ENCODE measurements at regions not wholly inside any gene's neighbourhood (a gene's known extent, or its start where the extent isn't known, plus 50 kb on each side); places are given as distances from the start of the nearest gene placed in this dataset.

DNA sequence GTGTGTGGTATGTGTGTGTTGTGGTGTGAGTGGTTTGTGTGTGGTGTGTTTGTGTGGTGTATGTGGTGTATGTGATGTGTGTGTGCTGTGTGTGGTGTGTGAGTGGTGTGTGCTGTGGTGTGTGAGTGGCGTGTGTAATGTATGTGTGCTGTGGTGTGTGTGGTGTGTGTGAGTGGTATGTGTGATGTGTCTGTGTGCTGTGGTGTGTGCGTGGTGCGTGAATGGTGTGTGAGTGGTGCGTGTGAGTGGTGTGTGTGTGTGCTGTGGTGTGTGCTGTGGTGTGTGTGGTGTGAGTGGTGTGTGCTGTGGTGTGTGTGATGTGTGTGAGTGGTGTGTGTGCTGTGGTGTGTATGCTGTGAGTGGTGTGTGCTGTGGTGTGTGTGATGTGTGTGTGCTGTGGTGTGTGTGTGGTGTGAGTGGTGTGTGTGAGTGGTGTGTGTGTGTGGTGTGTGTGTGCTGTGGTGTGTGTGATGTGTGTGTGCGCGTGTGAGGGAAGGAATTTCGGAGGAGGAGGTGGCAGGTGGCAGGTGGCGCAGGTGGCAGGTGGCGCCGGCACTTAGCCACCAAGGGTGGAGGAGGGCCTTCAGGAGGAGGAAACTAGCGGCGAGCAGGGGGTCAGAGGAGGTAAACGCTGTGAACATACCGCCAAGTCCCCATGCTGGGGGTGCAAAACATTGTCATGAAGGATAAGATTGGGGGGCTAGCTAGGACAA lies 191.8 kb downstream of the MELK start:
- Histone ChIP-seq H3K9me3 (ENCODE audit: control insufficient read depth, insufficient read depth, low read length) (no peaks in the 10 kb centered on the region), H3K4me1 (ENCODE audit: control insufficient read depth, low read length) (peaks cover 20% of the 10 kb centered on the region), H4K20me1 (ENCODE audit: control insufficient read depth, insufficient read depth, low read depth, low read length) (no peaks in the 10 kb centered on the region), H3K27ac (ENCODE audit: low read depth, low read length) (peak overlapping the region; percentile 88), H3K79me2 (ENCODE audit: control insufficient read depth, low read length) (no peaks in the 10 kb centered on the region), H3F3A (ENCODE audit: control insufficient read depth, insufficient read depth) (peaks cover 10% of the 10 kb centered on the region), H3K36me3 (ENCODE audit: control insufficient read depth, low read length) (no peaks in the 10 kb centered on the region), H3K4me3 (ENCODE audit: low read length) (peak overlapping the region; percentile 71), H3K9me2 (replicated peaks; ENCODE audit: control insufficient read depth, low read length) (no peaks in the 10 kb centered on the region), H3K27me3 (ENCODE audit: control insufficient read depth, low read length) (peaks cover 25% of the 10 kb centered on the region), H3K4me2 (ENCODE audit: low read length) (peak overlapping the region; percentile 74)
- no peak for TF ChIP-seq EZH2phosphoT487 (IDR thresholded peaks at IDR 0.05; ENCODE audit: borderline replicate concordance, low read length)
- TF ChIP-seq, protein P1, sequence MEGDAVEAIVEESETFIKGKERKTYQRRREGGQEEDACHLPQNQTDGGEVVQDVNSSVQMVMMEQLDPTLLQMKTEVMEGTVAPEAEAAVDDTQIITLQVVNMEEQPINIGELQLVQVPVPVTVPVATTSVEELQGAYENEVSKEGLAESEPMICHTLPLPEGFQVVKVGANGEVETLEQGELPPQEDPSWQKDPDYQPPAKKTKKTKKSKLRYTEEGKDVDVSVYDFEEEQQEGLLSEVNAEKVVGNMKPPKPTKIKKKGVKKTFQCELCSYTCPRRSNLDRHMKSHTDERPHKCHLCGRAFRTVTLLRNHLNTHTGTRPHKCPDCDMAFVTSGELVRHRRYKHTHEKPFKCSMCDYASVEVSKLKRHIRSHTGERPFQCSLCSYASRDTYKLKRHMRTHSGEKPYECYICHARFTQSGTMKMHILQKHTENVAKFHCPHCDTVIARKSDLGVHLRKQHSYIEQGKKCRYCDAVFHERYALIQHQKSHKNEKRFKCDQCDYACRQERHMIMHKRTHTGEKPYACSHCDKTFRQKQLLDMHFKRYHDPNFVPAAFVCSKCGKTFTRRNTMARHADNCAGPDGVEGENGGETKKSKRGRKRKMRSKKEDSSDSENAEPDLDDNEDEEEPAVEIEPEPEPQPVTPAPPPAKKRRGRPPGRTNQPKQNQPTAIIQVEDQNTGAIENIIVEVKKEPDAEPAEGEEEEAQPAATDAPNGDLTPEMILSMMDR (IDR thresholded peaks at IDR 0.05; ENCODE audit: low read depth, low read length, poor library complexity, severe bottlenecking), result no peak

DNA sequence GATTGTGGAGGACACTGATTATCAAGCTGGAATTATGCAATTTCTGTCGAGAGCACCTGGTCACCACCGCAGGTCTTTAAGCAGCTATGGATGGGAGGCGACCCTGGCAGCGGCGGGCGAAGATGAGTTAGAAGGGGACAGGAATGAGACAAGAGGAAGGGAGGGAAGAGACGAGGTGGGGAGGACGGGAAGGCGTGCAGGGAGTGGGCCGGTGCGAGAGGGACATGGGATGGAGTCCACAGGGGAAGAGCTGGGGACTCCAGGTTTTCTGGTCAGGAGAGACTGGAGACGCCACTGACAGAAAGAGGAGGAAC lies 192.3 kb downstream of the MELK start:
- Histone ChIP-seq H3K27me3 (ENCODE audit: control insufficient read depth, low read length) (peaks cover 23% of the 10 kb centered on the region), H3K79me2 (ENCODE audit: control insufficient read depth, low read length) (no peaks in the 10 kb centered on the region), H3F3A (ENCODE audit: control insufficient read depth, insufficient read depth) (peaks cover 10% of the 10 kb centered on the region), H3K4me3 (ENCODE audit: low read length) (peak overlapping the region; percentile 71), H4K20me1 (ENCODE audit: control insufficient read depth, insufficient read depth, low read depth, low read length) (no peaks in the 10 kb centered on the region), H3K36me3 (ENCODE audit: control insufficient read depth, low read length) (no peaks in the 10 kb centered on the region), H3K9me2 (replicated peaks; ENCODE audit: control insufficient read depth, low read length) (no peaks in the 10 kb centered on the region), H3K4me1 (ENCODE audit: control insufficient read depth, low read length) (peaks cover 20% of the 10 kb centered on the region), H3K27ac (ENCODE audit: low read depth, low read length) (peak overlapping the region; percentile 88), H3K4me2 (ENCODE audit: low read length) (peak overlapping the region; percentile 74), H3K9me3 (ENCODE audit: control insufficient read depth, insufficient read depth, low read length) (no peaks in the 10 kb centered on the region)
- no peak for TF ChIP-seq EZH2phosphoT487 (IDR thresholded peaks at IDR 0.05; ENCODE audit: borderline replicate concordance, low read length)
- TF ChIP-seq, protein P1 (IDR thresholded peaks at IDR 0.05; ENCODE audit: low read depth, low read length, poor library complexity, severe bottlenecking), result no peak

DNA sequence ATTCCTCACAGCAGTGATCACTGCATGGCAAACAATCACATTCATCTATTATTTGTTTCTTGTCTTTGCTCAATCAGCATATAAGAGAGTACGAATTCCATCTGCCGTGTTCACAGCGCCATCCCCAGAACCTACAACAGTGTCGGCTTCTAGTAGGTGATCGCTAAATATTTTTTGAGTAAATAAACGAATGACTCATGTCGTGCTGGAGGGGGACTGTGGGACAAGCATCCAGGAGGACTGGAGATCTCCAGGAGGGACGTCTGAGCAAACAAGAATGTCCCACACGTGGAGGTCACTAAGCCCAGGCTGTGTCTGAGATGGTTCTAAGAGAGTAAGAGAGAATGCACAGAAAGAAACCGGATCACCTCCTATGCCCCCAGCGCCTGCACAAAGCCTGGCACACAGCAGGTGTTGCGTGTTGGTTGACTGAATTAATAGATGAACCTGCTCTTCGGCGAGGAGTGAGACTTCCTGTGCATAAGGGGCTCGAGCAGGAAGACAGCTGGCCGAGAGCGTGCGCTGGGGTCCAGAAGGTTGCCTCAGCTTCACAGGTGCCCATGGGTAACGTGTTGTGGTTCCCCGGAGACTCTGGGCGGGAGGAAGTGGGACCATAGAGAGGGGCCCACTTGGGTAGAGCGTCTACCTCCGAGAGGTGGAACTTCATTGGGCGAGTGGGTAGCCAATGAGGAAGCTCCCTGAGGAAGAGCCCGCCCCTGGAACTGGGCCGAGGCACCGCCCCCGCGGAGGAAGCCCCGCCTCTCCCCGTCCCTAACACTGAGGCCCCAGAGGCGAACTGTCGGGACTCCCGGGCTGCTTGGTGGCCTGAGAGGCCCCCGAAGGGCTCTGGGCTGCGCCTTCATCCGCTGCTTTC lies 193.0 kb downstream of the MELK start:
- Histone ChIP-seq H3K4me2 (ENCODE audit: low read length) (peak overlapping the region; percentile 74), H3K79me2 (ENCODE audit: control insufficient read depth, low read length) (no peaks in the 10 kb centered on the region), H4K20me1 (ENCODE audit: control insufficient read depth, insufficient read depth, low read depth, low read length) (no peaks in the 10 kb centered on the region), H3K27ac (ENCODE audit: low read depth, low read length) (peak overlapping the region; percentile 88), H3F3A (ENCODE audit: control insufficient read depth, insufficient read depth) (peaks cover 10% of the 10 kb centered on the region), H3K27me3 (ENCODE audit: control insufficient read depth, low read length) (peaks cover 17% of the 10 kb centered on the region), H3K36me3 (ENCODE audit: control insufficient read depth, low read length) (no peaks in the 10 kb centered on the region), H3K4me1 (ENCODE audit: control insufficient read depth, low read length) (peaks cover 20% of the 10 kb centered on the region), H3K9me2 (replicated peaks; ENCODE audit: control insufficient read depth, low read length) (no peaks in the 10 kb centered on the region), H3K4me3 (ENCODE audit: low read length) (peak overlapping the region; percentile 71), H3K9me3 (ENCODE audit: control insufficient read depth, insufficient read depth, low read length) (no peaks in the 10 kb centered on the region)
- TF ChIP-seq, protein P1 (IDR thresholded peaks at IDR 0.05; ENCODE audit: low read depth, low read length, poor library complexity, severe bottlenecking), result no peak
- no peak for TF ChIP-seq EZH2phosphoT487 (IDR thresholded peaks at IDR 0.05; ENCODE audit: borderline replicate concordance, low read length)

All from DOHH2 (cell line).